HFFc6 (cell line): ENCODE measurements at regions not wholly inside any gene's neighbourhood (a gene's known extent, or its start where the extent isn't known, plus 50 kb on each side); places are given as distances from the start of the nearest gene placed in this dataset.
"Not testable (repeated sequence)": the region's sequence is repeated elsewhere in the genome, so short reads cannot be mapped to it uniquely, and the experiment has no call there.

Experiments used
- DNase-seq: peaks from one replicate; pipeline ENCODE4 v3.0.0-alpha.2; 2018
- H3K27ac Mint-ChIP-seq: 2 replicates; pipeline ENCODE4 v1.8.0; 2020; ENCODE audit warnings: mild to moderate bottlenecking, mixed read lengths
- H3K27me3 Mint-ChIP-seq: 2 replicates; pipeline ENCODE4 v1.8.0; 2021; ENCODE audit warnings: mild to moderate bottlenecking, moderate library complexity, mixed read lengths; ENCODE audit not compliant: insufficient read depth
- H3K36me3 Mint-ChIP-seq: 2 replicates; pipeline ENCODE4 v1.8.0; 2021; ENCODE audit warnings: low read depth, mixed read lengths
- H3K4me1 Mint-ChIP-seq: 2 replicates; pipeline ENCODE4 v1.8.0; 2020; ENCODE audit warnings: low read depth, mixed read lengths
- H3K4me3 Mint-ChIP-seq: 2 replicates; pipeline ENCODE4 v1.8.0; 2020; ENCODE audit warnings: mild to moderate bottlenecking, moderate library complexity, mixed read lengths
- H3K9me3 Mint-ChIP-seq: 2 replicates; pipeline ENCODE4 v1.8.0; 2020; ENCODE audit warnings: mild to moderate bottlenecking, mixed read lengths
- TF ChIP-seq, protein P1 (sequence below): fragments of 200-600 bp; sonication (generic); IDR thresholded peaks from 2 replicates; pipeline ENCODE4 v1.5.0; 2021; ENCODE audit warnings: antibody characterized with exemption, mild to moderate bottlenecking

DNA sequence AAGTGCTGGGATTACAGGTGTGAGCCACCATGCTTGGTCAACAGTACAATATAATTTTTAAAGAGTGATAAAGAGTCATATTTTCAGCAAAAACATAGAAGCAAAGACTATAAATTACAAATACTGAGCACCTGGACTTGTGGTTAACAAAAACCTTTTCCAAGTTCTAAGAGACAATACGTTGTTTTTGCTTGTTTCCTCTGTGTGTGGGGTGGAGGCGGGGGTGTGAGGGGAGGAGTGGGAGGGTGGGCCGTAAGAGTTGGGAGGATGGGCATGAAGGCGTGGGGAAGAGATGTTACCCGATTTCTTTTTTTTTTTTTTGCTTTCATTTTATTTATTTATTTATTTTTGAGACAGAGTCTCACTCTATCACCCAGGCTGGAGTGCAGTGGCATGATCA lies 78.0 kb upstream of the WIPF1 start:
- peaks cover 37% of the 10 kb centered on the region for H3K36me3 Mint-ChIP-seq
- DNase-seq, result no peak
- H3K4me1 Mint-ChIP-seq, result peaks cover 34% of the 10 kb centered on the region
- peaks cover 11% of the 10 kb centered on the region for H3K9me3 Mint-ChIP-seq
- no peaks in the 10 kb centered on the region; the same call in 1 of the 2 replicates for H3K27me3 Mint-ChIP-seq
- no peak overlapping the region for H3K27ac Mint-ChIP-seq
- H3K4me3 Mint-ChIP-seq, result no peak overlapping the region
- TF ChIP-seq, protein P1, sequence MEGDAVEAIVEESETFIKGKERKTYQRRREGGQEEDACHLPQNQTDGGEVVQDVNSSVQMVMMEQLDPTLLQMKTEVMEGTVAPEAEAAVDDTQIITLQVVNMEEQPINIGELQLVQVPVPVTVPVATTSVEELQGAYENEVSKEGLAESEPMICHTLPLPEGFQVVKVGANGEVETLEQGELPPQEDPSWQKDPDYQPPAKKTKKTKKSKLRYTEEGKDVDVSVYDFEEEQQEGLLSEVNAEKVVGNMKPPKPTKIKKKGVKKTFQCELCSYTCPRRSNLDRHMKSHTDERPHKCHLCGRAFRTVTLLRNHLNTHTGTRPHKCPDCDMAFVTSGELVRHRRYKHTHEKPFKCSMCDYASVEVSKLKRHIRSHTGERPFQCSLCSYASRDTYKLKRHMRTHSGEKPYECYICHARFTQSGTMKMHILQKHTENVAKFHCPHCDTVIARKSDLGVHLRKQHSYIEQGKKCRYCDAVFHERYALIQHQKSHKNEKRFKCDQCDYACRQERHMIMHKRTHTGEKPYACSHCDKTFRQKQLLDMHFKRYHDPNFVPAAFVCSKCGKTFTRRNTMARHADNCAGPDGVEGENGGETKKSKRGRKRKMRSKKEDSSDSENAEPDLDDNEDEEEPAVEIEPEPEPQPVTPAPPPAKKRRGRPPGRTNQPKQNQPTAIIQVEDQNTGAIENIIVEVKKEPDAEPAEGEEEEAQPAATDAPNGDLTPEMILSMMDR, result no peak

DNA sequence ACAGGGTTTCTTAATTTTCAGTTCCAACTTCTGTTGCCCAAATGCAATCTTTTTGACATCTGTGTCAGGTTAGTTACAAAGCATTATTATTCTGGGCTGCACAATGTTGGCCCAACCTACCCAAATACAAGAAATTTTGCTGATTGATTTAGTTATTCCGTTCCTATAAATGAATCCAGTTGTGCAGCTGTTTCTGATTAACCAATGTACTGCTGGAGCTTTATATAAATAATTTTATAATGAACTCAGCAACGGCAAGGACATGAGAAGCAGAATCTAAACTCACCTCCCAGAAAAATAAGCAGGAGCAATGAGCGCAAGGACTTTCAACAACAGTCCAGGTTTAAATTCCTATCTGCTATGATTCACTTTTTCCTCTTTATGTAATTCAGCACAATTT lies 76.3 kb upstream of the WIPF1 start:
- no peaks in the 10 kb centered on the region for H3K27me3 Mint-ChIP-seq
- DNase-seq, result no peak
- peaks cover 11% of the 10 kb centered on the region for H3K9me3 Mint-ChIP-seq
- TF ChIP-seq, protein P1, result no peak
- no peak overlapping the region for H3K27ac Mint-ChIP-seq
- H3K4me3 Mint-ChIP-seq, result no peak overlapping the region
- H3K36me3 Mint-ChIP-seq, result peaks cover 32% of the 10 kb centered on the region
- H3K4me1 Mint-ChIP-seq, result peaks cover 20% of the 10 kb centered on the region

DNA sequence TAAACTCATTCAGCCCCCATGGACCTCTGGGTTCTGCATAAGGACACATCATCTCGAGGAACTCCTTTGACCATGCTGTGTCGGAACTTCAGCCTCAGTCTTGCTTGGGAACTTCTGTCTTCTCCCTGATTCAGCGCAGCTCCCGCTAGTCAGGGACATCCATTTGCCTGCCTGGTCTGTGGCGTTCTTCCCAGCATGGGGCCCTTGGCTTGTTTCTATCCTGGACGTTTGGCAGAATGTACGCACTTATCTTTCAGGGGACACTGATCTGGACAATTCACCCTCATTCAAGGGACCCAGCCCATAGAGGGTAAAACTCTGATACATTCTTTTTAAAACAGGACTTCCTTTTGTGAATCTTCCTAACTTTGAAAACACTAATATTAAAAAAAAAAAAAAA lies 75.8 kb upstream of the WIPF1 start:
- Mint-ChIP-seq H3K27ac (no peak overlapping the region), H3K4me3 (no peak overlapping the region), H3K36me3 (peaks cover 32% of the 10 kb centered on the region), H3K9me3 (peaks cover 11% of the 10 kb centered on the region), H3K4me1 (peaks cover 18% of the 10 kb centered on the region), H3K27me3 (no peaks in the 10 kb centered on the region)
- DNase-seq, result no peak
- TF ChIP-seq, protein P1, result no peak

DNA sequence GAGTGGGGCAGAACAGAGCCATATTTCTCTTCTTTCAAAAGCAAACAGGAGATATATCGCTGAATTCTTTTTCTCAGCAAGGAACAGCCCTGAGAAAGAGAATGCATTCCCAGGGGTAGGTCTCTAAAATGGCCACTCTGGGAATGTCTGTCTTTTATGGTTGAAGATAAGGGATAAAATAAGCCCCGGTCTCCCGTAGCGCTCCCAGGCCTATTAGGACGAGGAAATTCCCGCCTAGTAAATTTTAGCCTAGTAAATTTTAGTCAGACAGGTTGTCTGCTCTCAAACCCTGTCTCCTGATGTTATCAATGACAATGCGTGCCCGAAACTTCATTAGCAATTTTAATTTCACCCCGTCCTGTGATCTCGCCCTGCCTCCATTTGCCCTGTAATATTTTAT lies 73.9 kb upstream of the WIPF1 start:
- Mint-ChIP-seq H3K9me3 (peaks cover 11% of the 10 kb centered on the region), H3K4me1 (peaks cover 29% of the 10 kb centered on the region), H3K36me3 (peaks cover 32% of the 10 kb centered on the region)
- H3K27me3 Mint-ChIP-seq, H3K27ac Mint-ChIP-seq, DNase-seq, H3K4me3 Mint-ChIP-seq: not testable (repeated sequence)

DNA sequence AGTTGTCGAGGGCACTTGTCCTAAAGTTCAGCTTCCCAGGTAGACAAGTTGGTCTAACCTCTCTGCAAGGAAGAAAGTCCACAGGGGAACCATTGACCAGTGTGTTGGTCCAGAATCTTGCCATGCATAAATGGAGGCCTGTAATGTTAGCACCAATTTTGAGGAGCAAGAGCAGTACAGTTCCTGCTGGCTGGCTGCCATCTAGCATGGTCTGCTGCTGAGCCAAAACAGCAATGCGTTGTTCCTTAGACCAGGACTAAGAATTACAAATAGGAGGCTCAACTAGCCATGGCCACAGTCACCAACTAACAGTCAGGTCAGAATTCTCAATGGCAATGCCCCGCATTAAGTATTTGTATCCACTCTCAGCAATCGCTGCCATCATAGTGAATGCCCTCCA lies 72.8 kb upstream of the WIPF1 start:
- Mint-ChIP-seq H3K4me3 (no peak overlapping the region), H3K27me3 (no peaks in the 10 kb centered on the region), H3K36me3 (peaks cover 32% of the 10 kb centered on the region), H3K4me1 (peaks cover 40% of the 10 kb centered on the region), H3K27ac (no peak overlapping the region), H3K9me3 (peaks cover 11% of the 10 kb centered on the region)
- TF ChIP-seq, protein P1, result no peak
- DNase-seq, result no peak

DNA sequence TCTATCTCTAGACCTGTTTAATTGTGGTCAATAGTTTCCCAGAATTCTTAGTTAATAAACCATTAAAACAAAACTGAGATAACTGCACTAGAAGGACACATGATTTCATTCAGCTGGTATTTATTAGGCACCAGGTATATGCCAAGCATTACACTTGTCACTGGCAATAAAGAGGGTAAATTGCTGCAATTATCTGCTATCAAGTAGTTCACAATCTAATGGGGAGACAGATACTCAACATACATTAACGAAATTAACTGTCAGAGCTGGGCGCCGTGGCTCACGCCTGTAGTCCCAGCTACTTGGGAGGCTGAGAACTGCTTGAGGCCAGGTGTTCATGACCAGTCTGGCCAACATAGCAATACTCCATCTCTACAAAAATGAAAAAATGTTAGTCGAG lies 71.7 kb upstream of the WIPF1 start:
- Mint-ChIP-seq H3K9me3 (peaks cover 11% of the 10 kb centered on the region), H3K27me3 (no peaks in the 10 kb centered on the region), H3K36me3 (peaks cover 32% of the 10 kb centered on the region), H3K4me1 (peaks cover 45% of the 10 kb centered on the region), H3K27ac (no peak overlapping the region), H3K4me3 (no peak overlapping the region)
- TF ChIP-seq, protein P1, result no peak
- DNase-seq, result no peak
